NCI-H526 treated with DMSO at 0.1 percent for 48 hours (cell line): ENCODE measurements at regions not wholly inside any gene's neighbourhood (a gene's known extent, or its start where the extent isn't known, plus 50 kb on each side); places are given as distances from the start of the nearest gene placed in this dataset.

ENCODE experiments used
- DNase-seq: peaks from one replicate; lab custom pipeline; 2025; lab: John Stamatoyannopoulos, UW

DNA sequence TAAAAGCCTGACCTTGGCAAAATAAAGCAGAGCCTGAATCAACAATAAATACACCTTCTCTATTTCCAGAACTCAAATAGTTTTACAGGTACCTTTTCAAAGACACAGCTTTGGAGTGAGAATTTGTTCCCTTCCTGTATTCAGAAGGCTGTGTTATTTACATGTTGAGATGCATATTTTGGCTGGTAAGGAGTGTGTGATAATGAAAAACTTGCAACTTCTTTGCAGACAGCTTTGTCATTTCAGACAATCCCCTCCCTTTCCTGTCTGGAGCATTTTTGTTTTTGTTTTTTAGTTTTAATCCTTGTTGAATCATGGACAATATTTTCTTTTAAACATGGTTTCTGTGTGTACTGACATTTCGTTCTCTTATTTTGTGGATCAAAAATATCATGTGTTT, 493.8 kb downstream of the FAT4 start:
- no peak for DNase-seq

DNA sequence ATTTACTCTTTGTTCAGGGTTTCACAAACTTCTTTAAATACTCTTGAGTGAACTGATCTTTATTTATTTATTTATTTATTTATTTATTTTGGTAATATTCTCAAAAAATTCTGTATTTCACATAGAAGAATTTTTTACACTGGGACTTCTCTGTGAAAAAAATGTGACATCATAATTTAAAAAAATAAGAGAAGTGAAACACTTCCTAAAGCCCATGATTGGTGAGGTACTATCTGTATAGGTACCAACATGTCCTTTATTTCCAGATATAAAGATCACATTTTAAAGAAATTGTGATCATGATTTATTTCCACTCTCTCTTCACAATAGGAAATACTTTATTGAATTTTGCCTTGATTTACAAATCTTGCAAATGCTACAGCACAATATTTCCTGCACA, 497.1 kb downstream of the FAT4 start:
- no peak for DNase-seq

DNA sequence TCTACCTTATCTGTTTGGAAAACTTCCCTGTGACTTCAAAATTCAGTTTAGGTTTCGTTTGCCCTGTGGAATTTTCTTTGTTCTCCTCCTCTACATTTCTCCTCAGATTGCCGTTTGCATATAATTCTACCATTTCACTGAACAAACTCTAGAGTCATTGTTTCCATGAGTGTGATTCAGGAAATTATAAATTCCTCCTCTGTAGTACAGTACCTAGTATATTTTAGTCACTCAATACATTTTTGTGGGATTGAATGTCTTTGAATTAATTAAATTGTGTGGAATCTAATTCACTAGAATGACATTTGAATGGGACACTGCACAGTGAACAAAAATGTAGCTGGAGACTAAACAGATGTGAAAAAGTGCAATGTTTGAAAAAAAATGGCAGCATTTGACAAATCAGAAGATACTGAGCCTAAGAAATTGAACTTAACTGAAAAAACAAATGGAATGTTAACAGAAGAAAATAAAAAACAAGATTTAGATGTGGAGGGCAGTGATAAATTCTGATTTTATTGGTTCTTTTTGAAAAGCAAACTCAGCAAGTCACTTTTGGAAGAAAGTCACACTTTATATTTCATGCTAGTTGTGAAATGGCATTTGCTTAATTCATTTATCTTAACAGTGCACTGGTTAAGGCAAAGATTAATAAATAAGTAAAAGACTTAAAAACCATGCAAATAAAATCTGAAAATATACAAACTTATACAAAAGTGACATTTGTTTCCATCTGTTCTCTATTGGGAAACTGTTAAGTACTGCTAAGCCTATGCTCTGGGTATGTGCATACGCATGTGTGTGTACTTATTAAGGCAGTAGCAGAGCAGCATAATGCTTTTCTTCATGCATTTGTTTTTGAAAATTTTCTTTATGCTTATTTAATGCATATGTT, 512.3 kb downstream of the FAT4 start:
- DNase-seq, result no peak

DNA sequence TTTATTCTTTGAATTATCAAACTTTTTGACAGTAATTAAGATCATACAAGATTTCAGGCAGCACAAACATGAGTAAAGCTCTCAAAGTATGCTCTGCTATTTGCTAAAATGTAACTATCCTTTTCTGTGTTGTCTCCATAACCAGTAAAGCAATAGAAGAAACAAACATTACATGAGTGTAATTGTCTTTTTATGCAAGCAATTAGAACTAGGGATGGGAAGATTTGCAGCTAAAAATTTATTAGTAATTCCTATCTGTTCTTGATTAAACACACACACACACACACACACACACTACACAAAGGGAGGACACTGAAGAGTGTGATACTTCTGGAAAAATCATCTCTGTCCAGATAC, 512.9 kb downstream of the FAT4 start:
- no peak for DNase-seq

DNA sequence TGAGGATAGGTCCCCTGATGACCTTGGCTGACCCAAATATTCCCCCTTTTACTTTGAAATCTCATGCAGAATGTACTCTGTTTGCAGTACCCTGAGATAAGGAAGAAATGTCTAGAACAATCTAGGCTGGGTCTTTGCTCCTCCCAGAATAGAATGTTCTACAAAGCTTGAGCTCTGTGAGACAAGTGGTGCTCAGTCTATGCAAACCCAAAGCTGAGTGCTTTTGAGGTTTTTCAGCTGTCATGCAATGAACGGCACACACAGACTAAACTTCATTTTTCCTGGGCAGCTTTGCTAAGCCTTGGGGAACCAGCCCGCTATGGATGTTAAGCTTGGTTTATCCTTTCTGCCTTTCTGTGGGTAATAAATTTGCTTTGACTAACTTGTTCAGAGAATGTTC, 513.6 kb downstream of the FAT4 start:
- DNase-seq, result no peak

DNA sequence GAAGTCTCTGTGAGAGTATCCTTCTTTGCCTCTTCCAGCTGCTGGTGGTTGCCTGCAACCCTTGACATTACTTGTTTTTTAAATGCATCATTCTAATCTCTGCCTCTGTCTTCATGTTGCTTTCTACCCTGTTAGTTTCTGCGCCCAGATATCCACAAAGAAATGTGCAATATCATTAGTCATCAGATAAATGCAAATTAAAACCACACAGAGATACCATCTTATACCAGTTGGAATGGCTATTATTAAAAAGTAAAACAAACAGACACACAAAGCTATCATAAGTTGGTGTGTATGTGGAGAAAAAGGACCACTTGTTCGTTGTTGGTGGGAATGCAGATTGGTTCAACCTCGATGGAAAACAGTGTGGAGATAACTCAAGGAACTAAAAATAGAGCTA, 517.4 kb downstream of the FAT4 start:
- DNase-seq, result no peak

DNA sequence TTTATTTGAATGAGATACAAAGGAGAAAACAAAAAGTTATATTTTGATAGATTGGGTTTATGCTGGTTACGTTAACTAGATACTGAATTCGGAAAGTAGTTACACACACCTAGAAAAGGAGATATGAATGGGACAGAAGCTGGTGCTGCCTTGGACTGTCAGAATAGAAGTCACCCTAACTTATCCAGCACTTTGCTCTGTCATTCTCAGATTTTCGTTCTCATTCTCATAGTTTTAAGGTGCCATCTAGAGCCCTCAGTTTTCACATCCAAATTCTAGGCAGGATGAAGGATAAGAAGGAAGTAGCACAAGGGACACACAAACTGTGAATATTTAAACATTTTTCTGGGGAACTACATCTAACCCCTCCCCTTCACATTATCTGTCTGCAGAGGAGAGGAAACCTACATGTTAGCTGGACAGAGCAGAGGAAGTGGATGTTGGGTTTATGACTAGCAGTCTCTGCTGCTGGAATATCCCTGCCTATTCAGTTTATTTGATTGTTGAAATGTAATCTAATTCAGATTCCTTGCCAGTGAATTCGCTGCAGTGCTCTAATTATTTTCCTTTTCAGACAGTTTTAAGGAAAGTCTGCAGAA, 521.9 kb downstream of the FAT4 start:
- no peak for DNase-seq

DNA sequence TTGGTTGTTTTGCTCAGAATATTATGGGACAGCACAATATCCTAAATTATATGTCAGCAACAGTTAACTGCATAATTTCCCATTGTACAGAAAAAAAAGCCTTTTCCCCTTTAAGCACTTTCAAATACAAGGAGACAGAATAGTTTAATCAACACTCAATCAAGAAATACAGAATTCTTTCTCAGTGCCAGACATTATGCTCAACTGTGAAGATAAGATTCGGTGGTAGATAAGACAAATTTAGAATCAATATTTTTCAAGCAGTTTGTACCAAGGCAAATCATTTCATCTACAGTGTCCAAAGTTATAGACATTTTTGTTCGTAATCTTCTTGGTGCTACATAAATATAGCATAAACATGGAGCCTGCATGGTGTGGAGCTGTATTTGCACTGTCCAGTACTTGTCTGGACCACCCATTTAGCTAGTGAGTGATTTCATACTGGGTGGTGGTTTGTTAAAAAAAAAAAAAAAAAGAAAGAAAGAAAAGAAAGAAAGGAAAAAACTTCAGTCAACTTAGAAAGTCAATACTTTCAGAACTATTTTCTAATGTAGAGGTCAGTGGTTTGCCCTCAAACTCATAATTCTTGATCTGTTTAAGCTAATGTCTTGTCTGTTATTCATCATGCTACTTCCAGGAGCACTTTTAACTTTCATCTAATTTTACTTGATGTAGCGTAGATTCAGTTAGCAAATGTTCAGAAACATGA, 522.9 kb downstream of the FAT4 start:
- no peak for DNase-seq

DNA sequence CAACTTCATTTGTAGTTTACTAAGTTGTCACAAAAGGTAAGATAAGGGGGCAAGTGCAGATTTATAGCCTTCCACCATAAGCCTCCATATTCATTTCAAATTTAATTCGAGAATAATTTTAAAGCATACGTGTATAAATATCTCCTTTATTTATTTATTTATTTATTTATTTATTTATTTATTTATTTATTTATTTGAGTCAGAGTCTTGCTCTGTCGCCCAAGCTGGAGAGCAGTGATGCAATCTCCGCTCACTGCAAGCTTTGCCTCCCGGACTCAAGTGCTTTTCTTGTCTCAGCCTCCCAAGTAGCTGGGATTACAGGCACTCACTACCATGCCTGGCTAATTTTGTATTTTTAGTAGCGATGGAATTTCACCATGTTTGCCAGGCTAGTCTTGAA, 523.4 kb downstream of the FAT4 start:
- DNase-seq, result no peak

DNA sequence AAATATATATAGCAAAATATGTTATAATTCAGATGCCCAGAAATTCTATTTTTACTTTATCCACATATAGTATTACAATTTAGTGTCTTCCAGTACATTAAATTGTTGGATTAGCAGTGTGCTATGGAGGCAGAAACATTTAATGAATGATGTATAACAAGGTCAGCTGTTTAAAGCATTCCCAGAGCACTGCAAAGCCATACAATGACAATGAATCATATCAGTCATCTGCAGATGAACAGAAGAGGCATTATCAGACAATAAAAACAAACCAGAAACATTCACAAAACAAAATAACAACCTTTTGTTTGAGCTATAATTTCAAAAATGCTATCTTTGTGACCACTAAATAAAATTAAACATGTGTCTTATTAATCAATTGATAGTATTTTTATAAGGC, 524.2 kb downstream of the FAT4 start:
- DNase-seq, result no peak

DNA sequence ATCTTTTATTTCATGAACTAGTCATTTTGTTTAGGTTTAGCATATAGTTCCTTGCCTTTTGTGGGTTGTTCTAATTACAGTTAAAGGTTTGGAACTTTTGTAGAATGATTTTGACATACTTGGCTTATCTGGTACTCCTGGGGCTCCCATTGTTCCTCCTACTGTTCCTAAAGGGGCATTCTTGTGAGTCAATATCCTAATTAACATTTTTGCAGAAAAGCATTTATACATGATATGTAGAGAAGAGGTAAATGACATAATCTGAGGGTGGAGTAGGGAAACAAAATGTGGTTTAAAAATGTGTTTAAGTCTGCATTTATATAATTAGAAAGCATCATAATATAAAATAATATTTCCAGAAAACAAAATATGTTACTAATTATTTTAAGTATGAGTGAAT, 529.2 kb downstream of the FAT4 start:
- no peak for DNase-seq

DNA sequence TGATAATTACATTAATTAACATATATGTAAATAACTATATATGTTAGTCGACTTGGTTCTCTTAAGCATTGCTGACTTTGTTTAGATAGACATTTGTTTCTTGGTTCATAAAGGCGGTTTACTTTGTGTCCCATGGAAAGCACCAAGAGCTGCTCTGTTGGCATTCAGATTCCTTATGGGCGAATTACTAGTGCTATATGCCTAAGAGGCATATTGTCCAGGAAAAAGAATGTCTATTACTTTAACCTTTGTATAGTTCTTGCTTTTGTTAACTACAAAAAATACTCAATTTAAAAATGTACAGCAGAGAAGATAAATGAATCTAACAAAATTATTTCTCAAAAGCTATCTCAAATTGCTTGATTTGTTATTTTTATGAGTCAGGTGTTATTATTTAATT, 532.8 kb downstream of the FAT4 start:
- no peak for DNase-seq

DNA sequence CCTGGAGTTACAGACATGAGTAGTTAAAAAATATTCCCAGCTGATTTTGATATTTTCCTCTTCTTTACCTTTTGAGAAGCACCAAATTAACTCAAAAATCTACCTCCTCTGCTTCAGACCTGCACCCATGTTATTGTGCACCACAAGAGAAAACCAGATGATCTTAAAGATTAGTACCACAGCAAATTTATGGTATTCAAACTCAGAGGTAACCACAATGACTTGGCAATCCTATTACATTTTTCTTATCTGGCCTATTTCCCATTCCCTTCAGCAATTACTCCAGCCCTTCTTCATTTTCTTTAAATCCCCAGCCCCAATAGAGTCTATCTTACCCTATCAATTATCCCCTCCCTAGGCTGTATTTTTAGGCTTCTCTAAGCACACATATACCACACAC, 535.1 kb downstream of the FAT4 start:
- DNase-seq, result no peak

DNA sequence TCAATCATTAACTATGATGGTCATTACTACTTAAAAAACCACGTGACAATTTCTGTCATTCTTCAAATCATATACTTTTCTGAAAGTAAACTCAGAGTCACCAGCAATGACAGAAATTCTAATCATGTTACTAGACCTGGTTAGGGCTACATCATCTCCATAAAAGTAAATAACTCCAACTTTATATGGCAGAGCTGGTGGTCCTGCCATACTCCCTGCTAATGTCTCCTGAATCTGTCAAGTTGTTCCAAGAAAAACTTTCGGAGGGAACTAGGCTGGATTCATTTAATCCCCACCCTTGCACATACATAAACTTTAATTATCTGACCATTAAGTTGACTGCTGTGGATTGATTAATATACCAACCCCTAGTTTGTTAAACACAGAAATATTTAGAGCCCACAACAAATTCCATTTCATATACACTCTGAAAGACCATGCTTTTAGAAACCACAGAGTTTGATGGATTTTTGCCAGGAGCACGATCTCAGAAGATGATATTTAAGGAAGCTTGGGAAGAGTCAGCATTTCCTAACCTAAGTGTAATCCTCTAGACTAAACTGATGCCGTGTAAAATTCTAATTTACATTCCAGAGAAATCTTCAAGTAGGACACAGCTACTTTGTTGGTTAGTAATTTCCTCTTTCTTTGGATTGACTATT, 577.0 kb downstream of the FAT4 start:
- no peak for DNase-seq

DNA sequence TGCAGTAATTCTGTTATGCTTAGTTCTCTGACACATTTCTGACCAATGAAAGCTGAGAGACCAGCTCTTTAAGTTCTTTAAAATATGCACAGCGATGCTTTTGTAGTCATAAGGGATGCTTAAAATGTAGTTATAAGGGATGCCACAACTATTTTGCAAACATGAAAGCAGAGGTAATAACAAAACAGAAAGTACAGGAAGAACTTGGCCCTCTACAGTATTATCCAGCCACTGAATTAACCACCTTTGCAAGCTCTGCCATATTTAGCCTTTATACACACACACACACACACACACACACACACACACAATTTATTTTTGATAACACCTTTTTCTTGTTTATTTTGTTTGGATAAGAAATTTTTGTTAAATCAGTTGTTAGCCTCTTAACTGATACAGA, 590.0 kb downstream of the FAT4 start:
- no peak for DNase-seq

DNA sequence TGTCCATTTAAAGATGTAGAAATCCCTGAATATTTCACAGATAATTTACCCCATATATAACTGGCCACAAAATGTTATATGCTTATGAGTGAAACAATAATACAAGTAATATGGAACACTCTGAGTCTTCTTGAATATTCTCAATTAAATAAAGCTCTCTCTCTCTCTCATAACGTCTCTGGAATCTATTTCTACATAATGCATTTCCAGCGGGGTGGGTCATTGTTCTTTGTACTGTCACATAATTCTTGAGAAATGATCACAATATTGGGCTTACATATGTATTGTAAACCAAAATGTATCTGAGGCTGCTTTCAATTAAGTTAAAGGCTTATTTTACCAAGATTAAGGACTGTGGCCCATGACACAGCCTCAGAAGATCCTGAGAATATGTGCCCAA, 596.3 kb downstream of the FAT4 start:
- DNase-seq, result no peak

DNA sequence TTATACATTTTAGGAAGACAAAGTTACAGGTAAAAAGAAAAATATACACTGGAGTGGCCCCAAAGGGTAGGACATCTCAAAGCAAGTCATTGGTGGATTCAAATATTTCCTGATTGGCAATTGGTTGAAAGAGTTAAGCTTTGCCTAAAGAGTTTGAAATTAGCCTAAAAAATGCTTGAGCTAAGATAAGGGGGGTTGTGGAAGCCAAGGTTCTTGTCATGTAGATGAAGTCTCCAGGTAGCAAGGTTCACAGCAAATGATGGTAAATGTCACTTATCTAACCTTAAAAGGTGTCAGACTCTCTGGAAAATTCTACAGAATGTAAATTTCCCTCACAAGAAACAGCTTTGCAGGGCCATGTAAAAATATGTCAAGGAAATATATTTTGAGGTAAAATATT, 596.7 kb downstream of the FAT4 start:
- DNase-seq, result no peak

DNA sequence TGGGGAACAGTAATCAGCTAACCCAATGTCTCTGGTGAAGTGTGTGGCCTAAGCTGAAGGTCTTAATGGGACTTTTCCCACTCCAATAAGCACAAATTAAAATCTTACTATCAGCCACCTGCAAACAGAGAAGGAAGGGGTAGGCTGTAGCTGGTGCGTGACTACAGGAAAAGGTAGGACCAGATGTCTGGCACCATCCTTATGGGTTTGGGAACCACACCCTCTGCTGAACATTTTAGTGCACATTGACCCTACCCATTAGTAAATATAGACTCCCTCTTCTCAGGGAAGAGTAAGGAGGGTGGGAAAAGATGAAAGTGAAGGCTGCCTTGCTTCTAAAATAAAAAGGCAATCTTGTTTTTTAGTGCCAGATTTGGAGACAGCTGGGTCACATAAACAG, 602.8 kb downstream of the FAT4 start:
- DNase-seq, result no peak

DNA sequence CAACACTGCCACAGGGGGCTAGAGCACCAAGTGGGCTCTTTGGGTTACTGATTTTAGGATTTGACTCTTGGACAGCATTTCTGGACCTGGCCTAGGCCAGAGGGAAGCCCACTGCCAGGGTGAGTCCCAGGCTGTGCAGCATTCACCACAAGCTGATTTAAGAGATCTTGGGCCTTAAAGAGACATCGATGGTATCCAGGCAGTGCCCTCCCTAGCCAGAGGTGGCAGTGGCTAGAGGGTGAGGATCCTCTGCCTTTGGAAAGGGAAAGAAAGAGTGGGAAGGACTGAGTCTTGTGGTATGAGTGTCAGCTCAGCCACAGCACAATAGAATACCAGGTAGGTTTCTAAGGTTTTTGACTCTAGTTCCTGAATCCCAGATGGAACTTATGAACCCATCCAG, 613.9 kb downstream of the FAT4 start:
- DNase-seq, result no peak

DNA sequence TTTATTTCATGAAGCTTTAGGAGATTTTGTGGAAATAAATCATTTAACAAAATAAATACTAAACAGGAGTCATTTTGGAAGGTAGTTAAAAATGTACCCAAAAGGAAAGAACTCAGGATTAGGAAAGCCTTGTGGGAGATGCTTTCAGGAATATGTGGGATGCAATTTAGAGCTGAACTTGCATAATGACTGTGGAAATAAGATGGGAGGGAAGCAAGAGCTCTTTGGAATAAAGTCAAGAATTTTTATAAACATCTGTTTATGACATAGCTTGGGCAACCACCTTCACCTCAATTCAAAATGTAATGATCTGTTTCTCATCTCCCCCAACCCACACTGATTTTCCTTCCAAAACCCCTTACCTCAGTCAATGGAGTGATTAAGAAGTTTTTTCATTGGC, 623.8 kb downstream of the FAT4 start:
- no peak for DNase-seq

DNA sequence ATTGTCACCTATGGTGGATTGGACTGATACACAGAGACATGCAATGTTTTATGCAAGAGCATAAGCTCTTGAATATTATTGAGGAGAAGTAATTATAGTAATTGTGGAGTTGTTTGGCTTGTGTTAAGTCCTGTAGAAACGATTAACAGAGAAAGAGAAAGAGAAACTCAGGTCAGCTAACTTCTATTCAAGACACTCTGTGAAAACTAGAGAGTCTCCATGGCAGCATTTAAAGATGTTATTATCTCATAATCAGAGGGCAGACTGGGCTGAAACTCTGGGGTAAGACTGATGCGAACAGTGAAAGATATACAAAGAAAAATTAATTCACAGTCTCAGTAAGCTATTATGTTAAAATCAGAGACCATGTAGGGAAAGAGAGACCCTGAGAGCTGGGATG, 625.7 kb downstream of the FAT4 start:
- no peak for DNase-seq

DNA sequence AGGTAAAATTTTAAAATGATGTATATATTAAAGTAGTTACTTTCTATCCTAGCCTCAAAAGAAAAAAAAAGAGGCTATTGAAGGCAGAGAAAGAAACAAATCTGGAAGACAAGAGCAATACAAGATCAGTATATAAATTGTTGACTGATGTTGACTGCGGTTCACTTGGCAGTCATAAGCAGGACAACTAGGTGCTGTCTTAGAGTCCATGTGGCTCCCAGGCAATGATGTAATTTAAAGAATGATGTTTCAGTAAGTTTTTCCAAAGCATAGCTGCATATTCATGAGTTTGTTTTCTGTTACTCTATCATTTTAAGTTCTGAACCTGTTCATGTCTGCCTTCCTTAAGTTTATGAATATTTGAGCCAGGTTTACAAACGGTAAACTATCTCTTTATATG, 630.2 kb downstream of the FAT4 start:
- DNase-seq, result no peak

DNA sequence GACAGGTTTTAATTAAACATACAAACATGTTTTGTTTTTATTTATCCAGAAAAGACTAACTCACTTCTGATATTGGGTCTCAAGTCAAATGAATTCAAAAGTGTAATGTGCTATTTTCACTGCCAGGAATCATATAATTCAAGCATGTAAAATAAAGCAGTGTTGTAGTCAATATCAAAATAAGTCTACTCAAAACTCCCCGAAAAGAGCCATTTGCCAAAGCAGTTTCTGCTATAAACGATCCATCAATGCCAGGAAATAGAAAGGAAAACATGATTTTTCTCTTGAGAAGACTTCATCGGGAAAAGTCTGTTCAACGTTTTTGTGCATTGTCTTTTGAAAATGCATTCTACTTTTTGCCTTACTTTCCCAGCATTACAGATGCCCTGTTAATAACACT, 633.3 kb downstream of the FAT4 start:
- no peak for DNase-seq
